SK-N-SH (cell line): ENCODE measurements at regions not wholly inside any gene's neighbourhood (a gene's known extent, or its start where the extent isn't known, plus 50 kb on each side); places are given as distances from the start of the nearest gene placed in this dataset.

Experiments used
- ELF1 ChIP-seq: IDR thresholded peaks from 2 replicates; pipeline ENCODE4 v1.4.0; 2012
- EP300 ChIP-seq, 2 experiments: IDR thresholded peaks; 2 replicates each; pipeline versions ENCODE4 v1.4.0 to v1.6.1; 2012; ENCODE audit warnings: borderline replicate concordance in 1 of 2, low read depth in 1 of 2, low read length in 1 of 2
- EZH2phosphoT487 ChIP-seq: fragments of 200-600 bp; sonication (generic); IDR thresholded peaks from 2 replicates; pipeline ENCODE4 v1.6.1; 2017; ENCODE audit warnings: low read depth, mixed run types, mild to moderate bottlenecking, antibody characterized with exemption, moderate library complexity, borderline replicate concordance
- FOXJ3 ChIP-seq: sonication (generic); formaldehyde crosslinking; IDR thresholded peaks from 2 replicates; pipeline ENCODE4 v1.5.1; 2020; ENCODE audit warnings: mild to moderate bottlenecking, missing genetic modification reagents
- FOXM1 ChIP-seq: IDR thresholded peaks from 2 replicates; pipeline ENCODE4 v1.4.0; 2012; ENCODE audit warnings: low read depth, mild to moderate bottlenecking
- GABPA ChIP-seq: IDR thresholded peaks from 2 replicates; pipeline ENCODE4 v1.4.0; 2012; ENCODE audit warnings: low read depth, mild to moderate bottlenecking
- RAD21 ChIP-seq: IDR thresholded peaks from 2 replicates; pipeline ENCODE4 v1.6.1; 2012; ENCODE audit warnings: mild to moderate bottlenecking, low read length
- SMC3 ChIP-seq: IDR thresholded peaks from 2 replicates; pipeline ENCODE4 v1.6.1; 2012; ENCODE audit warnings: low read depth, low read length, improper control_type of control experiment
- TAF1 ChIP-seq: IDR thresholded peaks from 2 replicates; pipeline ENCODE4 v1.6.1; 2012; ENCODE audit warnings: low read depth, mild to moderate bottlenecking, low read length, moderate library complexity, borderline replicate concordance
- TF ChIP-seq, protein P1 (sequence below): fragments of 200-600 bp; sonication (generic); IDR thresholded peaks from 2 replicates; pipeline ENCODE4 v1.6.1; 2017; ENCODE audit warnings: antibody characterized with exemption, mild to moderate bottlenecking, moderate library complexity
- TF ChIP-seq, protein P2 (sequence below): IDR thresholded peaks from 2 replicates; pipeline ENCODE4; 2012
- TF ChIP-seq, protein P3 (sequence below): IDR thresholded peaks from 2 replicates; pipeline ENCODE4 v1.4.0; 2012; ENCODE audit warnings: low read depth
- TF ChIP-seq, protein P4 (sequence below): fragments of 150-350 bp; IDR thresholded peaks from 2 replicates; pipeline ENCODE4 v1.6.1; 2016; ENCODE audit warnings: mild to moderate bottlenecking, low read depth, low read length

DNA sequence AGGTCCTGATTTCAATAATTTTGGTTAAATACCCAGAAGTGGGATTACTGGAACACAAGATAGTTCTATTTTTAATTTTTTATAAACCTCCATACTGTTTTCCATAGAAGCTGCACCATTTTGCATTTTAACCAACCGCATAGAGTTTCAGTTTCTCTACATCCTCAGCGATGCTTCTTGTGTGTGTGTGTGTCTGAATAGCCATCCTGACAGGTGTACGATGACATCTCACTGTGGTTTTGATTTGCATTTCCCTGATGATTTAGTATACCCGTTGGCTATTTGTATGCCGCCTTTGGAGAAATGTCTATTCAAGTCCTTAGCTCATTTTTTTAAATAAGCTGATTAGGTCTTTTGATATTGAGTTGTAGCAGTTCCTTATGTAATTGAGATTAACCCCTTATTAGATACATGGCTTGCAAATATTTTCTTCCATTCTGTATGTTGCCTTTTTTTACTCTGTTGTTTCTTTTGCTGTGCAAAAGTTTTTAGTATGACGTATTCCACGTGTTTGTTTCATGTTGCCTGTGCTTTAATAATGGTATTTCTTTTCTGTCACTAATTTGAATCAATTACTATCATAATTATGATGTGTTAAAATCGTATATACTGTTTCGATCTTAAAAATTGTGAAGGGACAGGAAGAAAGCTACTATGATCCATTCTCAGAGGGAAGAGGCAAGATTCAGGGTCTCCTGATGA lies 227.2 kb upstream of the MON1B start:
- TF ChIP-seq, protein P1, sequence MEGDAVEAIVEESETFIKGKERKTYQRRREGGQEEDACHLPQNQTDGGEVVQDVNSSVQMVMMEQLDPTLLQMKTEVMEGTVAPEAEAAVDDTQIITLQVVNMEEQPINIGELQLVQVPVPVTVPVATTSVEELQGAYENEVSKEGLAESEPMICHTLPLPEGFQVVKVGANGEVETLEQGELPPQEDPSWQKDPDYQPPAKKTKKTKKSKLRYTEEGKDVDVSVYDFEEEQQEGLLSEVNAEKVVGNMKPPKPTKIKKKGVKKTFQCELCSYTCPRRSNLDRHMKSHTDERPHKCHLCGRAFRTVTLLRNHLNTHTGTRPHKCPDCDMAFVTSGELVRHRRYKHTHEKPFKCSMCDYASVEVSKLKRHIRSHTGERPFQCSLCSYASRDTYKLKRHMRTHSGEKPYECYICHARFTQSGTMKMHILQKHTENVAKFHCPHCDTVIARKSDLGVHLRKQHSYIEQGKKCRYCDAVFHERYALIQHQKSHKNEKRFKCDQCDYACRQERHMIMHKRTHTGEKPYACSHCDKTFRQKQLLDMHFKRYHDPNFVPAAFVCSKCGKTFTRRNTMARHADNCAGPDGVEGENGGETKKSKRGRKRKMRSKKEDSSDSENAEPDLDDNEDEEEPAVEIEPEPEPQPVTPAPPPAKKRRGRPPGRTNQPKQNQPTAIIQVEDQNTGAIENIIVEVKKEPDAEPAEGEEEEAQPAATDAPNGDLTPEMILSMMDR: no peak
- TF ChIP-seq, protein P2, sequence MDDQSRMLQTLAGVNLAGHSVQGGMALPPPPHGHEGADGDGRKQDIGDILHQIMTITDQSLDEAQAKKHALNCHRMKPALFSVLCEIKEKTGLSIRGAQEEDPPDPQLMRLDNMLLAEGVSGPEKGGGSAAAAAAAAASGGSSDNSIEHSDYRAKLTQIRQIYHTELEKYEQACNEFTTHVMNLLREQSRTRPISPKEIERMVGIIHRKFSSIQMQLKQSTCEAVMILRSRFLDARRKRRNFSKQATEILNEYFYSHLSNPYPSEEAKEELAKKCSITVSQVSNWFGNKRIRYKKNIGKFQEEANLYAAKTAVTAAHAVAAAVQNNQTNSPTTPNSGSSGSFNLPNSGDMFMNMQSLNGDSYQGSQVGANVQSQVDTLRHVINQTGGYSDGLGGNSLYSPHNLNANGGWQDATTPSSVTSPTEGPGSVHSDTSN: no peak
- TF ChIP-seq GABPA (no peak), EZH2phosphoT487 (no peak), ELF1 (no peak), EP300 (IDR thresholded peaks at IDR 0.05; ENCODE audit: borderline replicate concordance in 1 of 2, low read depth in 1 of 2, low read length in 1 of 2) (no peak), FOXM1 (no peak), TAF1 (no peak), SMC3 (no peak), FOXJ3 (CRISPR knock-in tag) (no peak), RAD21 (no peak)
- TF ChIP-seq, protein P3, sequence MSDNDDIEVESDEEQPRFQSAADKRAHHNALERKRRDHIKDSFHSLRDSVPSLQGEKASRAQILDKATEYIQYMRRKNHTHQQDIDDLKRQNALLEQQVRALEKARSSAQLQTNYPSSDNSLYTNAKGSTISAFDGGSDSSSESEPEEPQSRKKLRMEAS: no peak
- TF ChIP-seq, protein P4, sequence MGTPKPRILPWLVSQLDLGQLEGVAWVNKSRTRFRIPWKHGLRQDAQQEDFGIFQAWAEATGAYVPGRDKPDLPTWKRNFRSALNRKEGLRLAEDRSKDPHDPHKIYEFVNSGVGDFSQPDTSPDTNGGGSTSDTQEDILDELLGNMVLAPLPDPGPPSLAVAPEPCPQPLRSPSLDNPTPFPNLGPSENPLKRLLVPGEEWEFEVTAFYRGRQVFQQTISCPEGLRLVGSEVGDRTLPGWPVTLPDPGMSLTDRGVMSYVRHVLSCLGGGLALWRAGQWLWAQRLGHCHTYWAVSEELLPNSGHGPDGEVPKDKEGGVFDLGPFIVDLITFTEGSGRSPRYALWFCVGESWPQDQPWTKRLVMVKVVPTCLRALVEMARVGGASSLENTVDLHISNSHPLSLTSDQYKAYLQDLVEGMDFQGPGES: no peak
